Lung microvascular endothelial cell (primary cell): ENCODE measurements at regions not wholly inside any gene's neighbourhood (a gene's known extent, or its start where the extent isn't known, plus 50 kb on each side); places are given as distances from the start of the nearest gene placed in this dataset.

Experiments used
- DNase-seq, 2 donors: peaks; one replicate each; pipeline versions ENCODE4 v3.0.0 to v3.0.0-alpha.2; 2010; ENCODE audit warnings: low read depth in 2 of 2

- no peak for DNase-seq
These were observed 816.0 kb downstream of the OLFM4 start for GRCh38 chr13:53844473-53845146.

GRCh38 chr13:53847502-53847901 is 818.9 kb downstream of the OLFM4 start:
- no peak for DNase-seq

- no peak for DNase-seq
These were observed 819.9 kb downstream of the OLFM4 start for GRCh38 chr13:53848366-53848961.

GRCh38 chr13:53854321-53854720 is 825.7 kb downstream of the OLFM4 start:
- no peak for DNase-seq

- DNase-seq = no peak
These were observed 828.1 kb downstream of the OLFM4 start for GRCh38 chr13:53856573-53857195.

GRCh38 chr13:53863520-53863919 is 834.9 kb downstream of the OLFM4 start:
- no peak for DNase-seq

- no peak for DNase-seq
These were observed 844.9 kb downstream of the OLFM4 start for GRCh38 chr13:53873558-53873957.

GRCh38 chr13:53878861-53879260 is 850.2 kb downstream of the OLFM4 start:
- no peak for DNase-seq

- no peak for DNase-seq
These were observed 857.4 kb downstream of the OLFM4 start for GRCh38 chr13:53885997-53886396.

- no peak for DNase-seq
These were observed 862.1 kb downstream of the OLFM4 start for GRCh38 chr13:53890696-53891095.

- no peak for DNase-seq
These were observed 873.0 kb downstream of the OLFM4 start for GRCh38 chr13:53901593-53901992.

GRCh38 chr13:53907891-53908290 is 879.3 kb downstream of the OLFM4 start:
- DNase-seq = no peak

GRCh38 chr13:53920916-53921315 is 892.3 kb downstream of the OLFM4 start:
- no peak for DNase-seq

- no peak for DNase-seq
These were observed 892.9 kb downstream of the OLFM4 start for GRCh38 chr13:53921473-53921872.

- DNase-seq = no peak
These were observed 913.1 kb downstream of the OLFM4 start for GRCh38 chr13:53941588-53942190.

GRCh38 chr13:53946500-53946899 is 917.9 kb downstream of the OLFM4 start:
- no peak for DNase-seq

- DNase-seq = no peak
These were observed 924.6 kb downstream of the OLFM4 start for GRCh38 chr13:53953183-53953582.
